ENCODE measurements at regions not wholly inside any gene's neighbourhood (a gene's known extent, or its start where the extent isn't known, plus 50 kb on each side); places are given as distances from the start of the nearest gene placed in this dataset.

DNA sequence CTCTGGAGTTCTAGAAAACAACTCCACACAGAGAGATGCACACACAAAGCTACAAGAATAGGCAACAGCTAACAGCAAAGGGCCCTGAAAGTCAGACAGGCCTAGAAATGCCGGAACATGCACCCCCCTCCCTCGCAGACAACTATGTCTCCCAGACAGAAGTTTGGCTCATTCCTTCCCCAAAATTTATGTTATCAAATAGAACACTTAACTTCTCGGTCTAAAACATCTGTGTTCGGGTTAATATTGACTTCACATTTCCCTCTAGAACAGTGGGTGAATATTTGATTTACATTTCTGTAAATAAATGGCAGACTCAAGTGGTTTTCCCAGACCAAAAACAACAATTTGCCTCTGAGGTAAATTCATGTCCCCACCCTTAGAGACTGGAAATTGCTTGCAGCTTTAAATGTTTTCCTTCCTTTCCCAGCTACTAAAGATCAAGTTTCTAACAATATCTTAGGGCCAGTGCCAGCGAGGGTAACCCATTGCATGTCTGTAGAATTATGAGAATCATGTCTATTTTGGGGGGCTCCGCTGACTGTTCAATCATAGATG is 92.5 kb upstream of the INHBA start:
- no peak for DNase-seq (ENCODE audit: low spot score)

DNA sequence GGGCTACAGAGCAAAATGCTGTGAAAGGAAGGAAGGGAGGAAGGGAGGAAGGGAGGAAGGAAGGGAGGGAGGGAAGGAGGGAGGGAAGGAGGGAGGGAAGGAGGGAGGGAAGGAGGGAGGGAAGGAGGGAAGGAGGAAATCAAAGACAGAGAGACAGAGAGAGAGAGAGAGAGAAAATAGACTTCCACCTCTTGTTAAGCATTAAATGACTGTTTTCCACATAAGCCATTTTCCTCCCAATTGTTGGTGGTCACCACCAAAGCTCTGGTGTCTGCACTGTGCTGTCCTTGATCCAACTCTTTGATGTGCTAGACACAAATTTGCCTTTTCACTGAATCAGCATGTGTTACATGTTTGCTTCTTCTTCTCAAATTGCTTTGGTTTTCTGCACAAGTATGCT is 90.7 kb upstream of the INHBA start:
- no peak for DNase-seq (ENCODE audit: low spot score)

DNA sequence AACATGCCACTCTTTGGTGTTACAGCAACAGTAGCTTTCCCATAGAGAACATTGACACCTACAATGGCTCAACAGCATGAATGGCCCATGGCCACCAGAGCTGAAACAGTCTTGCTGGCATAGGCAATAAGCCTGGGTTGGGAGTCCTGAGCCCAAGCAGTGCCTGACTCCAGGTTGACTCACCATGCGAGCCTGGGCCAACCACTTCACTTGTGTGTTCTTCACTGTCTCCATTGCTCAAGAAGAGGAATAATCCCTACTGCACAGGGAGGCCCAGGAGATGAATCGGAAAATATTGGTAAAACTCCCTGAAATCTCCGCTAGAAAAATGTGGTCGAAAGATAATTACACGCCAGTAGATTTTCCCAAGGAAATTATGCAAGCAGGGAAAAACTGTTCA is 89.2 kb upstream of the INHBA start:
- peak; percentile 15 for DNase-seq (ENCODE audit: low spot score)

DNA sequence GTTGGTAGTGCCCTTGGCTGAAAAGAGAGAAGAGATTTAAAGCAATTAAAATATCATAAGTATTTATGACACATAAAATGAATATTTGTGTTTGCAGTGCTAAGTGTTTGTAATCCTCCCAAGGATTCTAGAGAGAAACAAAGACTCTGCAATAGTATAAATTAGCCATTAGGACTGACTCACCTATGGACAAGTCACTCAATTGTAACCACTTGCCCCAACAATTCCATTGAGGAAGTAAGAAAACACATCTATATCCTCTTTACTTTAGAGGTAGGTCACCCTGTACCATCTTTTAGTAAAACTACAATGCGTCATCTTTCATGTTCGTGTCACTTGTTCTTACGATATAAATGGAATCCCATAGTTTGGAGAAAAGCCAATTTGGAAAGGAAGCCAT is 85.7 kb upstream of the INHBA start:
- DNase-seq (ENCODE audit: low spot score) = no peak

DNA sequence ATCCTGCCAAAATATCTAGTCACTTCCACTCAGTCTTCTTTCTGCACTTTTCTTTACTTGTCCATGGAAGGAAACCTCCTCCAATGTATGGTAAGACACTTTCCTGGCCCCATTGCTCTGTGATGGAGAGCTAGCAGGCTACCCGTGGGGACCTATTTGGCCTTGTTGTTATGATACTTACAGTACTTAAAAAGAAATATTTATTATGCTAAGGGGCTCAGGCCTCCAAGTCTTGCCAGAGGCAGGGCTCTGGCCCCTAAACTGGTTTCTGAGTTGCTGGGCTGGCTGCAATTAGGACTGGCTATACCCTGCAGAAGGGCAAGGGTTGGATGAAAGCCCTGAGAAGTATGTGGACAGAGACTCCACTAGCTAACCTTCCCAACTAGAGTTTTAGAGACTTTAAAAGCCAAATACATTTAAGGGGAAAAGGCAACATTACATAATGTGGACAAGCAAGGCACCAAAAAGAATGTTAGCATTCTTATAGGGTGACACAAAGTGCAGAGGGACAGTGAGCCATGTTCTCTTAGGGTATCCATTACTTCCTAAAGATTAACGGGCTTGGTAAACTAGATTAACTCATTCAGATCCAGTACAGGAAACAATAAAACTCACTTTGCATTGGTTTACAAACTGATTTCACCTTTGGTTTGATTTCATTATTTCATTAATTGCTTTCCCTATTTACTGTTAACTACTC is 84.9 kb upstream of the INHBA start:
- no peak for DNase-seq (ENCODE audit: low spot score)

DNA sequence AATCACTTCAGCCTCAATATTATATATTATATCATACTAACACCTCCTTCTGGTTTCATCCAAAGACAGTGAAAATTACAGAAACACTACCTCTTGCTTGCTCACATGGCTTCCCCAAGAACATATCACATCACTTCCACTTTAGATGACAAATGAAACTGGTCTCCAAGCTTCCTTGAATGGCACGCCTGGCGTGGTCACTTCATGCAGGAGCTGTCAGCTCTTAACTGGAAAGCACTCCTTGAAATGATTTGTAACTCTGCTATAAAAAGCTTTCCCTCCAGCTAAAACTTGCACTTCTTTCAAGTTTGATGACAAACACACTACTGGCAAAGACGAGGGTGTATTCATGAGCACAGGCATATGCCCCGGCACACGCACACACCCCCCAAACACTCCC is 84.1 kb upstream of the INHBA start:
- no peak for DNase-seq (ENCODE audit: low spot score)

DNA sequence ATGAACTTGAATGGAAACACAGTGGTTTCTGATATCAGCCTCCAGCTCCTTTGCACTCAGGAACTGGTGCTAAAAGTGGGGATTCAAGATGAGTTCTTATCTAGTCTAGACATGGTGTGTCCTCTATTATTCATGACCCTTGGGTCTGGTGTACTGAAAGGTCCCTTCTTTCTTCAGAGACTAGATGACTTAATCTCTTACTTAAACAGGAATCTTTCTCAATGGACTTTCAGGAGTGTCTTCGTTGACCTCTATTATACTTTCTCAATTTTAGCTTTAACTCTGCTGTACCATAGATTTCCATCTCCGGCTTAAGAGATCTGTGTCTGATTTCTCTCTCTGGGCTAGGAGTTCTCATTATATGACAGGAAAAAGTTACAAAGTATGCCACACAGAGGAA is 83.5 kb upstream of the INHBA start:
- no peak for DNase-seq (ENCODE audit: low spot score)

DNA sequence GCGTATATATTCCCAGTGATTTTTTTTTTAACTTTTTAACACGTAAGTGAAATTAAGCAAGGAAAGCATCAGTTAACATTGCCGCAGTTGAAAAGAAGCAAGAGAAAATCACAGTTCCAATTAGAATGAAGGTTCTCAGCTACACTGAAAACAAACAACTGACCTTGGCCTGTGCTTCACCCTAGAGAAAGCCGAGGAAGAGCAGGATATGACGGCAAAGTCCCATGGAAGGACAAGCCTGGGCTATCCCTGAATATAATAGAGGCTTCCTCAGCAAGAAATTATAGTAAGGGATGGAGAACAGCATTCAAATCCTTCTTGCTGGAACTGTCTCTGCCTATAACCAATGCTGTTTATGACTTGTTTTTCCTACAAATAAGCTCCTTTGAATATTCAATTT is 83.0 kb upstream of the INHBA start:
- no peak for DNase-seq (ENCODE audit: low spot score)

DNA sequence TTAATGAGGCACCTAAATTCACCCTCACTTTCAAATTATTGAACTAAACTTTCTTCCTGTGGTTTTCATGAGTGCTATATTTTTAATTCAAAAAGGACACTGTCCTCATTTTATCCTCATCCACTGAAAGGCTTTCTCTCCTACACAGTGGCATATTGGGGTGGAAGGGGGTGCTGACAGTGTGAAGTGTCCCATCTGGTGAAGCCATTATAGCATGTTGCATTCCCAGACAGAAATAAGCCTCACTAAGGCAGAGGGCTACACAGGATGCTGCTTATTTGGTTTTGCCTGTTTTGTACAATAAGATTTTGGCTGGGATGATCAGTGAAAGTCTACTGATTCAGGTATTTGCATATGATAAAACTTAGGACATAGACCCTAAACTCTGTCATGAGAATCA is 82.4 kb upstream of the INHBA start:
- no peak for DNase-seq (ENCODE audit: low spot score)

DNA sequence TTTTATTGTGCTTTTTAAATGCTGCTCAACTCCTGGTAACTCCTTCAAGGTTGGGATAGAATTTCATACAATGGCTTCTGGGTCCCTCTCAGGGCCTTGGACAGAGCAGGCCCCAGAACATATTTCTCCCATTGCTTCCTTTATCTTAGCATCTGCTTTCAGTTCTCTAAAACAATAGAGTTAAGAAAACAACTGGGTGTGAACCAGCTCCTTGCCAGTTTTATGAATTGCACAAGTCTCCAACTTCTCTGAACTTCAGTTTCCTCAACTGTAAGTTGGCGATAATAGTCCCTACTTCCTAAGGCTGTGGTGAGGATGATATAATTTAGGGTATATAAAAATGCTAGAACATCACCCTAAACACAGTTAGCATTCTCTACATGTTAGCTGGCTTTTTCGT is 77.0 kb upstream of the INHBA start:
- no peak for DNase-seq (ENCODE audit: low spot score)

DNA sequence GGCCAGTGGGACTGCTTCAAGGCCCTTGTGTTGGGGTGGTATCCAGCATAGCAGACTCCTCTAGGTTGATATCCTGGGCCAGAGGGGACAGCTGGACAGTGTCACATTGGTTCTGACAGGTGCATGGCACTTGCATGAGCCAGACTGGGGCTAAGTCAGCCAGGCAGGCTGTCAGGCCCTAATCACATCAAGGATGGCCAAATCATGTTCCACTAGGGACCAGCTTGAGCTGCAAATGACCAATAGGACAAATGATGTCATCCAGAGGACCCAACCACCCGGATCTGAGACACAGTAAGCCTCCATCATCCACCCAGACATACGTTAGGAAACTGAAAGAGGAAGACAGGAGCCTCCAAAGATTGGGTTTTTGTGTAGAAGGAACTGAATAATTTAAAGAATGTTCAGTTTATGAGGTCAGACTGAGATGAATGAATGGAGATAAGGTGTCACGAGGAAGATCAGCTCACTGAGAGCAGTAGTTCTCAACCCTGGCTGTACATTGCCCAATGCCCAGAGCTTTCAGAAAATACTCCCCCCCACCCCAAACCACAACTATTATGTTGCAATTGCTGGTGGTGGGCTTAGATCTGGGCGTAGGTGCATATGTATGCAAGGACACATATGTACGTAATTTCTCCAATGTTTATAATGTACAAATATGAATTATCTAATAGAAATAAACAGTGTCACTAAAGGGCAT is 75.2 kb upstream of the INHBA start:
- DNase-seq (ENCODE audit: low spot score) = no peak

DNA sequence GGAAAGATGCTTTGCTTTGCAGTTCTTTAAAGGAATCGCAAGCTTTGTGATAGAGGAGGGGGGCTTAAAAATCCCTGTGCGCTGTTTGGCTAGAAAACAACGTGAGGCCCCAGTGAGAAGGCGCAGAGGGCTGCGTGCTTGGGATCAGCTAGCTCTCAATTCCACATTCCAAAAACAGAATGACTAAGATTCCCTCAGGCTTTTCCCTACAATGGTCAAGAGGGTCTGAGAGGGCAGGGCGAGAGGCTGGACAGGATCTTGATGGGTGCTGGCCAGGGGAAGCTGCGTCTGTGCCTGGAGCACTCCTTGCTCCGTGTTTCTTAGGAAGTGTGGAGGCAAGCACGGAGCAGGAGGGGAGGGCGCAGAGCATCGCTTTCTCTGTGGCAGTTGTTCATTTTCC is 72.1 kb upstream of the INHBA start:
- no peak for DNase-seq (ENCODE audit: low spot score)

DNA sequence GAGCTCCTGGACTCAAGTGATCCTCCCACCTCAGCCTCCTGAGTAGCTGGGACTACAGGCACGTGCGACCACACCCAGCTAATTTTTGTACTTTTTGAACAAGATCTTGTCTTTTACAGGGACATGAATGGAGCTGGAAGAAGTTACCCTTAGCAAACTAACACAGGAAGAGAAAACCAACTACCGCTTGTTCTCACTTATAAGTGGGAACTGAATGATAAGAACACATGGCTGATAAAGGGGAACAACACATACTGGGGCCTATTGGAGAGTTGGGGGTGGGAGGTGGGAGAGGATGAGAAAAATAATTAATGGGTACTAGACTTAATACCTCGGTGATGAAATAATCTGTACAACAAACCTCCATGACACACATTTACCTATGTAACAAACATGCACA is 70.9 kb upstream of the INHBA start:
- DNase-seq (ENCODE audit: low spot score) = no peak

DNA sequence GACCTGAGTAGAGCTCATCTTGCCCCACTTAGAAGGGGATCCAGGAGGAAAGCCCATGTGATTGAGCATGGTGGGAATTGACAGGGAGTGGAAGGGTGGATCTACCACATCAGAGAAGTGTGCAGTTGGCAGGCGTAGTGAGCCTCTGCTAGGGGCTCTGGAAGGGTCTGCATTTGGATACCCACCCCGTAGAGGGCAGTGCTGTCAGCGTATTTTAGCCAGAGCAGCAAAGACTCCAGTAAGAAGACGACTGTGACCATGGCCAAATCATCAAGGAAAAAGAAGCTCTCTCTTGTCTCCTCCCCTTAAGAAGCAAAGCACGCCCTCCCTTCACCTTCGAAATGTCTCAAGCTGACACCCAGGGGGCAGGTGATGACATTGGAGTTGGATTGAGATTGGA is 68.8 kb upstream of the INHBA start:
- no peak for DNase-seq (ENCODE audit: low spot score)

DNA sequence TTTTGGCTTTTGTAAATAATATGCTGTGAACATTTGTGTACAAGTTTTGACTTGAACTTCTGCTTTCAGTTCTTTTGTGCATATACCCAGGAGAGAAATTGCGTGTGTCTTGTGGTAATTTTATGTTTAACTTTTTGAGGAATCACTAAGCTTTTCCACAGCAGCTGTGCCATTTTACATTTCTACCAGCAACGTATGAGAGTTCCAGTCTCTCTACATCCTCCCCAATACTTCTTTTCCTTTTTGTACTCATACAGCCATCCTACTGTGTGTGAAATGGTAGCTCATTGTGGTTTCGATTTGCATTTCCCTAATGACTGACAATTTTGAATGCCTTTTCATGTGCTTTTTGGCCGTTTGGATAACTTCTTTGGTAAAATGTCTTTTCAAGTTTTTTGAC is 66.3 kb upstream of the INHBA start:
- DNase-seq (ENCODE audit: low spot score) = no peak

DNA sequence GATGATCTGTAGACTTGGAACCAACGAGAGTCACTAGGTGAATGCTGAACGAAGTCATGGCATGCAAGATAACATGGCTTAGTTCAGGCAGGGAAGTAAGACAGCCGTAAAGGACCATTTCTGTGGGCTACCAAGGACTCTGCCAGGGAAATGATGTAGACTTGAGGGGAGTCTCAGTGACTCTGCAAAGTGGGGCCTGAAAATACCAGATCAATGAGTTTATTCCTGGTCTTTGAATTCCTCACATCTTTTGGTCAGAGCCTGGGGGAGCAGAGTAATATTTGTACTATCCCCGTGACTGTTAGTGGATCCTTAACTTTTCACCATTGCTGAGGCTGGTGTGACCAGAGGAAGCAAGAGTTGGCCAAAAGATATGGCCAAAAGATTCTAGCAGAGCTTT is 60.7 kb upstream of the INHBA start:
- no peak for DNase-seq (ENCODE audit: low spot score)

DNA sequence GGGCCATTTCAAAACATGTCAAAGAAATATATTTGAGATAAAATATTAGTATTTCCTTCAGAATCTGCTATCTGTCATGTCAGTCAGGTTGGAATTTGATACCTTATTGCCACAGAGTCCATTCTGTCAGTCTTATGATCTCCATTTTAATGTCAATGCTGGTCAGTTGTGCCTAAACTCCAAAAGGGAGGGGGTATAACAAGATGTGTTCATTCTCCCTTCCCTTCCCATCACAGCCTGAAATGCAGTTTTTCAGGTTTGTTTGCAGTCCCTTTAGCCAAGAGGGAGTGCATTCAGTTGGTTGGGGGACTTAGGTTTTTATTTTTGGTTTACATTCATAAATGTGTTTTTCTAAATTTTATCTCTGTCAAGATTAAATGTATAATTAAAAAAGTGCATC is 59.8 kb upstream of the INHBA start:
- no peak for DNase-seq (ENCODE audit: low spot score)

DNA sequence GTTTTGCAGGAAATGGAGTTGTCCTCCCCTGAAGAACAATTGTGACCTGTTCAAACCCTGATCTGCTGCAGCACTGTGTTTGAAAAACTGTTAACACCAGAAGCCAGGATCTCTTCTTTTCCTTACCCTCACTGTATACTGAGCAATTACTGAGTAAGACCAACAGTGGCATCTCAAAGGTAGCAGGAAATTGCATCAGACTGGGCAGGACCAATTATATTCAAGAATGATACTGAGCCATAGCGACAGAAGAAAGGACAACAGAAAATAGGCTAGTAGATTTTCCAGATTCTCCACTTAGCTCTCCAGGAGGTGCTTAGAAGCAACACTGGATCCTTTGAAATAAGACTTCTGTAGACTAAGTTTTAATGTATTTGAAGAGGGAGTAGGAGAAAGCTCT is 57.4 kb upstream of the INHBA start:
- DNase-seq (ENCODE audit: low spot score) = no peak

DNA sequence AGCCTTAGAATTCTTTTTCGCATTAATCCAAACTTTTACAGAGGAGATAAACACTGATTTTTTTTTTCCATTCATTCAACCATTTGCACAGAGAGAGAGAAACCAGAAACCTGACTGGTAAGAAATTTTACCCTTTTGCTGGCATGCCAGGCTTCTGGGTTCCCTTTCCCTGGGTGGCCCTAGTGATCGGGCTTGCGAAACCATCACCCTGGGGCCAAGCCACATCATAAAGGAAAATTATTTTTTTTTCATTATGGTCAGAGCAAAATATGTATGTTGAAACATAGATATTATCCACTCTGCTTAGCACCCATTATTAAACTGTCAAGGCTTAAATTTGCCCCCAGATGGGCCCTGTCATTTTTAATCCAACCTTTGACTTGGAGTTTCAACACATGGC is 55.4 kb upstream of the INHBA start:
- DNase-seq (ENCODE audit: low spot score) = no peak

DNA sequence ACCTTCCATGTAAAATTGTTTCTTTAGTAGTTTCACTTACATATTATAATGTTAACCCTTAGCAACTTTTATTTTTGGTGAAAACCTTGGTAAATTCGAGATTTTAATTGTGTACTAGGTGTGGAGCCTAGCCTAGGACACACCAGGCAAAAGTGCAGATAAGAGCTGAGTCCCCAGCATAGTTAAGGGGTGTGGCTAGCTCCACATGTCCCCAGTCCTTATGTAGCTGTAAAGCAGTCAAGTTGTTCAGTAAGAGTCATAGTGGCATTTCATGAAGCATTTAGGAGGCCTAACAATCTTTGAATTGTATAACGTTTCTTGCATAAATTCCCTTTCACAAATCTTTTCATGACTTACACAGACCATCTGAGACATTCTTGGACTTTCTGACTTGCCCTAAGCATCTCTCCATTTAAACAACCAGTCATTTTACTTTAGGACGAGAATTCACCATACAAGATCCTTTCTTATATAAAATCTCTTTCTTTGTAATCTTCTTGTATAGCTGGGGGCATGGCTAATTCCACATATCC is 53.8 kb upstream of the INHBA start:
- DNase-seq (ENCODE audit: low spot score) = no peak

DNA sequence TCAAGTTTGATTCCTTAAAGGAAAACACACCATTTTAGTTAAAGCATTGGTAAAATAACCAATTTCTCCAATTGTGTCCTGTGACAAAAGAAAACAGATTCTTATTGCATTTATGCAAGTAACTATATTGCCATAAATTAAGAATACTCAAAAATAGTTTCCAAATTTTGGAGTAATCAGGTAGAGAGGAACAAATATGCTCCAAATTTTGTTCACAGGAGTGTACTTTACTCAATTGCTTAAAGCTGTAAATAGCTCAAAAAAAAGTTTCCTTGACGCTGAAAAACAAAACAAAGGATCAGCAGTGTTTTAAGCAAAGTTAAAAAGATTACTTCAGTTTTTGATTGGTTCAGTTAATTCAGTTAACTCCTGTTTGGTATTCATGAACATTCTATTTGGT is 52.2 kb upstream of the INHBA start:
- no peak for DNase-seq (ENCODE audit: low spot score)

DNA sequence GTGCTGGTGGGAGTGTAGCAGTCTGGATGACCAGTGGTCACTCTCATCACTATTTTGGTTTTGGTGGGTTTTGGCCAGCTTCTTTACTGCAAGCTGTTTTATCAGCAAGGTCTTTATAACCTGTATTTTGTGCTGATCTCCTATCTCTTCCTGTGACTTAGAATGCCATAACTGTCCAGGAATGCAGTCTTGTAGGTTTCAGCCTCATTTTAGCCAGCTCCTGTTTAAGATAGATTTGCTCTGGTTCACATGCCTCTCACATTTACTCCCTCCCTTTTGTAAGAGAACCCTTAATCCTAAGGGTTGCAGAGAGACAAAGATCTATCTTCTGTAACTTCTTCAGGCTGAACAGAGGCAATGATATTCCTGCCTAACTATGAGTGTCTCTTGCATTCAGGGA is 51.2 kb upstream of the INHBA start:
- DNase-seq (ENCODE audit: low spot score) = no peak
